Inferior parietal cortex (tissue), 1 donor: ENCODE measurements at regions not wholly inside any gene's neighbourhood (a gene's known extent, or its start where the extent isn't known, plus 50 kb on each side); places are given as distances from the start of the nearest gene placed in this dataset.
"Not testable (repeated sequence)": the region's sequence is repeated elsewhere in the genome, so short reads cannot be mapped to it uniquely, and the experiment has no call there.

Experiments
- DNase-seq: peaks from one replicate; pipeline ENCODE4 v3.0.0-alpha.2; 2016; ENCODE audit errors: extremely low spot score

DNA sequence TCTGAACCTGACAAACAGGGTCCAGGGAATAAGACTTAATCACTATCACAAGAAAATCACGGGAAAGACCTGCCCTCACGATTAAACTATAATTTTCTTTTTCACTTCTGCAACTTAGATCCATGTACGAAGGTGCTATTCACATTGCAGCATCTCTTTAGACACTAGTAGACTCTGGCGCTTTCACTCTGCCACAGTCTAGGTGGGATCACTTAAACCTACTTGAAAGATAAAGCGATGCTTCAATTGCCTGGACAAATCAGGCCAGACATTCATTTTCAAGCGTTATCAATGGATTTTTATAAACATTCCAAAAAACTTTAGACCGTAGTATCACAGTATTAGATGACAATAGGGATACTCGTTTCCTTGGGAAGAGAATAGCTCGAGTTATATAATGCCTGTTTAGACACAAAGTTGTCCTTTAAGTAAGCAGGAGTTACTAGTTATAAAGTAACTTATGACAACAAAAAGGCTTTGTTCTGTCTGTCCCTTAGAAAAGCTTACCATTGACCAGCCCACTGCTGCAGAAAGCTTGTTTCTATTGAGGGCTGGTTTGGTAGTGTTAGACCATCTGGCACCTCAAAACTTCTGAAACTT is 367.3 kb downstream of the UTRN start:
- DNase-seq = no peak

DNA sequence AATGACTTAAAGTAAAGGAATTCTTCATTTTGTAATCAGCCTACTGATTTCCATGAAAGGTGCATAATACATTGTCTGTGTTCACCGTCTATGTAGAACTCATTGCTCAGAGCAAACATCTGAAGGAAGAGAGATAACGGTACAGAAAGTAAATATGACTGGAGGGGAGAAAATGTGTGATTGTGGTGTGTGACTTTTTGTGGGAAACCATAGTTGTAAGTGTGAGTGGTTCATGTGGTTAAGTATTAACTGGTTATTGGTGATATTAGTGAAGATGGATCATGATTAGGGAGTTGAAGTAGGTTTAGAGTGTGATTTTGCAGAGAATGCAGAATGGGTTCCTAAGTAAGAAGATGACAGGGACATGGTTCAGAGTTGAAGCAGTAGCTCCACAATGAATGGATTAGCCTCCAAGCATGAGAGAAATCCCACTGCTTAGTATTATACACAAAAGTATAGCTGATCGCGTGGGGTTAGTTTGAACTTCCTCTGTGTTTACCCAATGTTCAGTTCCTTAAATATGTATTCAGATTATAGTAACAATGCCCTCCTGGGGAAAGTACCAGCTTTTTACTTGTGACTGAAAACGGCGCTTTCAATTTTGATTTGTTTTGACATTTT is 368.9 kb downstream of the UTRN start:
- no peak for DNase-seq

DNA sequence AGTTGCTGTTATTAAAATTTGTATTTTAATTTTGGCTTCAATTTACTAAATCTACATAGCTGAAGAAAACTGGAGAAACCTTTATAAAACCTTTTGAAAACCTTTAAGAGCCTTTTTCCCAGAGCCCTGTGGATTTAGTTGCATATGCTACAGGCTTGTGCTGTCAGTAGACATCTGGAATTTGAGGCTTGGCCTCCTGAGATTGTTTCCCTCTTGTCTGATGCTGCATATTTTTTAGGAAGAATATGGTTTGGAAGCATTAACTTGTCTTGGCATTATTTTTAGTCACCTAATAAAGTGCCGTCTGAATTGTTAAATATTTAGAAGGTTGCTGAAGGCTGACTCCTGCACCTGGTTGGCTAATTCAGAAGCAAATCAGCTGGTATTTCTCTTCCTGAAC is 369.4 kb downstream of the UTRN start:
- no peak for DNase-seq

DNA sequence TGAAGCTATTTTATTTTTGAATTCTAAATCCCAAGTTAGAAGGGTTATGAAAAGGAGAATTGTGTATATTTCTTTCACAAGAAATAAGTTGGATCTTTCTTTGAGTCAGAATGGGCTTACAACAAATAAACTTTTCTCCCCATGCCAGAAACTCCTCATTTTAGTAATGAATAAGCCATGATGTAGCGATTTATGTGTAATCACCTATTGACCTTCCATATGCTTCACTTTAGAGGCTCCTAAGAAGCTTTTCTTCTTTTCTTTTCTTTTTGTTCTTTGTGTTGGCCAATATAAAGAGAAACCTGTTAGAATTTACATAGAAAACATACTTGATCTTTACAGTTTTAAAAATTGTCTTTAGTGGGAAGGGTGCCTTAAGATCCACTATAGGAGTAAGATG is 370.2 kb downstream of the UTRN start:
- no peak for DNase-seq

DNA sequence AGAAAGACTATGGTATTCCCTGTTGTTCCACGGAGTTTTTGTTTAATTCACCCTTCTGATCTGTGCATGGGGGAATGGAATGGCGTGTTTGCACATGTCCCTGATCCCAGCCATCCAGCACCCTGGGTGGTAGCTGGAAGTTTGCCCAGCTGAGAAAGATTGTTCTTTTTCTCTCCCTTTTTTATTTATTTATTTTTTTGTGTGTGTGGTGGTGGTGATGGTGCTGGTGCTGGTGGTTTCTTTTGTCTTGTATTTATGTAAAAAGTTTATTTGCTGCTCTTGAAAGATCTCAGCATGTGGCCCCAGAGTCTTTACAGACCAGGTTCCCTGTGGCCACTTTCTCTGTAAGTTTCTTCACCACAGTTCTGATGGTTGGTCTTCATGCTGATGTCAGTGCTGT is 372.6 kb downstream of the UTRN start:
- DNase-seq = no peak

DNA sequence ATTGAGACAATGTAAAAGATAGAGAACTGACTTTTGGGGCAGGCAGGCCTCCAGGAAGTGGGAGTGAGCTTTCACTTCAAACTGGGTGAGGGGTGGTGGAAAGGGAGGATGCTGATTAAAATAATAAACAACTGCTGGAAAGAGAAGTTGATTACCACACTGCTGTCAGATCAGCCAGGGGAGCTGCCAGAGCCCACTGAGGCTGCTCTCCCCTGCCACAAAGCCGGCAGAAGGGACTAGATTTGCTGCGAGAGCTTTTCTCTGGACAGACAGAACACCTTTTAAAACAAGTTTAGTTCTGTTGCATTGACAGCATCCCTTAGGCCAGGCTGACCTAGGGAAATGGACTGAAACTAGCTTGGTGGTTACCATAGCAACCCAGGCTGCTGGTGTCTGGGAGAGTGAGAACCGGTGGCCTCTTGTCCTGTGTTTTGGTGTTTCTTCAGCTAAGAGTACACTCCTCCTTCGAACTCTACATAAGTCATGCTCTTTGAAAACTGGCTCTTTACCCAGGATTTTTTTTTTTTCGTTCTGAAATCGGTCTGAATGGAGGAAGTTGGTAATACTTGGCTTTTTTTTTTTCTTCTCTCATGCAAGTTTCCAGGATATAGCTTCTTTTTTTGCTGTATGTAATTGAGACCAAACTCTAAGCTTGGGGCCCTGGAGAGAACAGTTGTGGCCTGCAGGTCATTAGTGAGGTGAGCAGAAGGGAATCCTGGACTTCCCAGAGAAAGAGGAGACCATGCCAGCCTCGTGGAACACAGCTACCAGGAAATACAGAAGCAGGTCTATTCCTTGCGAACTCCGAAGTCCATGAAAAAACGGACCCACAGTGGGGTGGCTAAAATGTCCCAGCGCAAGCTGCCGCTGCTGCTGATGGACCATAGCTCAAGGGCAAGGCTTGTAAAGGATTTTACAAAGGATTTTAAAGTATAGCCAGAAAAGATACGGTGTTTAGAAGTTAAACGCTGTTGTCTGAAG is 374.4 kb downstream of the UTRN start:
- no peak for DNase-seq

DNA sequence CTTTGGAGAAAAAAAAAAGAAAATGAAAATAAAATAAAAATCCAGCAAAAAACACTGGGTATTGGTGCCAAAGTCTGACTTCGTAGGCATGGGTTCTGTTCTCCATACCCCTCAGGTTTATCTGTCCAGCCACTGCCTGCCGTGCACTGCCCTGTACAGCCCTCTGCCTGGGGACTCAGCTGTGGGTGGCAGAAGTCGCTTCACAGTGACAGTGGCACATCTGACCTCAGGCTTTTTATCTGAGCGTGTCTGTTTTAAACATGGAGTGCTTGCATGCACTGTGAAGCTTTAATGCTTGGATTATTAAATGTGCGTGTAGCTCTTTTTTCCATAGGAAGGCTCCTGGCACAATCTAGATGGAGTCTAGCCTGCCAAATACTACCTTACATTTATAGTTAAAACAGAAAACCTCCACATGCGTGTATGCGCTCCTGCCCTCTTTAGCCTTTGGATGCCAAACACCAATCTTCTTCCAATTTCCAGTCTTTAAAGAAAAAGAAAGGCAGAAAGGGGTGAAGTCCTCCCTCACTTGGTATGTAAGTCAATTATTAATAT is 375.5 kb downstream of the UTRN start:
- no peak for DNase-seq

DNA sequence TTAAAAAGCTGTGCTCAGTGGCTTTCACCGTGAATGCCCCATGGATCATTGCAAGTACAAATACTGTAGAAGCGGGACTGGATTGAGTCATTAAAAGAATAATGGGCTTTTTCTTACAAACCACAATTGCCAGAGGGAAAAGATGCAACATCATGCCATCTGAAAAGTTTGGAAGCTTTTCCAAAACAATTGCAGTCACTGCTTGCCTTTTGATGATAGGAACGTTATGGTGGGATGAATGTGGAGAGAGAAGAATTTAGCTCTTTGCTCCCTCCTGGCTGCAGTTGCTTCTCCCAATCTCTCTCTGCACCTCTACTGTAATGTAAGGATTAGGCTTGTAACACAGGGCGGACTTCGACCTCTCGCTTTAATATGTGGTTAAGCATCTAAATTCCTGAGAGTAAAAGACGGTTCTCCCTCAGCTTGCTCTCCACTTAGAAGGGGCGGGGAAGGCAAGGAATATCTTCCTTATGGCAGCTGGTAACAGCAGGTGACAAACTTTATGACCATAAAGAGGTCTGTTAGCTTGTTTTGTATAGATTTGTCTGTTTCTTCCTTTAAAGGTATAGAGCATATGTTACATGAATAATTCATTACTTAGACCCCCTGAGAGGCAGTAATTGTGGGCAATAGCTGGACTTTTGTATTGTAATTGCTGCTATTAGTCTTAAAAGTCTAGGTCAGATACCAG is 376.1 kb downstream of the UTRN start:
- no peak for DNase-seq

DNA sequence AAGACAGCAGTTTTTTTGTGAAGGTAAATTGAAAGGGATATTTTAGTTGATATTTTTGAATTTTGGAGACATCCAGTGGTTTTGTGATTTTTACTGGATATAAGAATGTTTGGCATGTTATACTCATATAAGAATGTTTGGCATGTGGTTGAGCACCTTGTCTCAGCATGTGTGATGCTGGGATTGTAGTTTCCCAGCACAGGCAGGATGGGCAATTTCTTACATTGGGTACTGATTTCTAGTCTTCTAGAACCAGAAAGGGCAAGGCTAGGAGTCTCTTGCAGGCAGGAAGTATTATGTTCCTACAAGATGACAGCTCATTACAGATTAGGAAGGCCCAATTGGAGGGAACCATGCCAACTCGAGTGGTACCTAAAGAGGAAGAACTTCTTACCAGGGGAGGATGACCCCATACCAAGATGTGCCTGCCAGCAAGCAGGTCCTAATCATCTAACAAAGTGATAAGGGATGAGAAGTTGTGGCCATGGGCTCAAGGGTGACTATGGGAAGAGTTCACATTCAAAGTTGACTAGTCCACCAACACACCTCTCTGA is 377.8 kb downstream of the UTRN start:
- no peak for DNase-seq

DNA sequence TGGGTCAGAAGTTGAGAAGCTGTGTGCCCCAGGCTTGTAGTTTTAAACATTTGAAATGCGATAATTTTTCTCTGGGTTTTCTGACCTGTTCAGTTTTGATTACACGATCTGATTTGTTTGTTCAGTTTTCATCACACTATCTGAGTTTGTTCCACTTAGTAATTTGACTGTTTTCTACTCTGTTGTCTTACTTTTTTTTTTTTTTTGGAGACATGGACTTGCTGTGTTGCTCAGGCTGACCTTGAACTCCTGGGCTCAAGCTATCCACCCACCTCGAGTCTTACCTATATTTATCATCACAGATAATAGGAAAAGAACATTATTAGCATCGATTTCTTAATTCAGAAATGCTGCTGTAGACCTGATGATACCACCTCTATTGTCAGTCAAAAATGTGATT is 379.1 kb downstream of the UTRN start:
- DNase-seq = no peak

DNA sequence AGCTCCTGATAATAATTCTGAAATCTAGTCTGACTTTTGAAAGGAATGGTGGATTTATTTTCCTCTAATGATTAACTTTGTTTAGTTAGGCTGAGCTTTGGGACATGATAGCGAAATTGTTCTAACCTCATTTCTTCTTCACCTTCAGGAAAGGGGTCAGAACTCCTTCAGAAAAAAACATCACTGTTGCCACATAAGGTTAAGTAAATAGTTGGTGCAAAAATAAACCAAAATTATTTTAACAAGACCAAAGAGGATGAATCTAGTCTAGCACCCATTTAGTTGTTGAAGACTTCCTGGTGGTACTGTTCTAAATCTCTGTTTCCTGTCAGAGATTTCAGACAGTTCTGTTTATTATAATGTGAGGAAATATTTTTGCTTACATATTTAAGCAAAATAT is 379.8 kb downstream of the UTRN start:
- no peak for DNase-seq

DNA sequence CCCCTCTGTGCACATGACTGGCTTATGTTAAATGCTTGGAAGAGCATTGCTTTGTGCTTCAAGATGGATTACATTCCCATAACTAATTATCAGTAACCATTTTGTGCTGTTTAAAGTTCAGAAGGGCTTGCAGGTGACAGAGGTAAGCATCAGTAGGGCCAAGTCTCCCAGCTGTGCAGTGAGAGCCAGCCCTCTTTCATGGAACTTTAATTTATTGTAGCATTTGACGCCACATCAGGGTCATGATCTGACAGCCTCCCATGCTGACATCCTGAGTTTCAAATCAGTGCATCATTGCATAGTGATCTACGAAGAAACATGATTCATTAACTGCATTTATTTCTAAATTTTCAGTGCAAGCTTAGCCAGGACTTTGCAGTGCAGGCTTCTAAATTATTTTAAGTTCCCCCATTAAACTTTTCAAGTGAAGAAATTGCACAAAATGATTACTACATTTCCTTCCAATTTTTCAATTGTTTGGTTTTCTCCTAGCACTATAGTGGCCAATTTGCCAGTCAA is 380.9 kb downstream of the UTRN start:
- DNase-seq = no peak

DNA sequence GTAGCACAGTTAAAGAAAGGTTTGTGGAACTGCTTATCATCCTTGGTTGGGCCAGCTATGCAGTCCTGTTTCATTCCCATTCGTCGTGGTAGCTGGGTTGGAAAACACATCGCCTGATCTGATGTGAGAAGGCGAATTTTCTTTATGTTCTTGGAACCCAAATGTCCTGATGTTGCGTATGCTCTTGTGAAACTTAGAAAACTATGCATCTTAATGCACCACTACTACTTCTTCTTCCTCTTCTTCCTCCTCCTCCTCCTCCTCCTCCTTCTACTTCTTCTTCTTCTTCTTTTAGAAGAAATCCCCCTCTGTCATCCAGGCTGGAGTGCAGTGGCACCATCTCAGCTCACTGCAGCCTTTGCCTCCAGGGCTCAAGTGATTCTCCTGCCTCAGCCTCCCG is 381.6 kb downstream of the UTRN start:
- no peak for DNase-seq

DNA sequence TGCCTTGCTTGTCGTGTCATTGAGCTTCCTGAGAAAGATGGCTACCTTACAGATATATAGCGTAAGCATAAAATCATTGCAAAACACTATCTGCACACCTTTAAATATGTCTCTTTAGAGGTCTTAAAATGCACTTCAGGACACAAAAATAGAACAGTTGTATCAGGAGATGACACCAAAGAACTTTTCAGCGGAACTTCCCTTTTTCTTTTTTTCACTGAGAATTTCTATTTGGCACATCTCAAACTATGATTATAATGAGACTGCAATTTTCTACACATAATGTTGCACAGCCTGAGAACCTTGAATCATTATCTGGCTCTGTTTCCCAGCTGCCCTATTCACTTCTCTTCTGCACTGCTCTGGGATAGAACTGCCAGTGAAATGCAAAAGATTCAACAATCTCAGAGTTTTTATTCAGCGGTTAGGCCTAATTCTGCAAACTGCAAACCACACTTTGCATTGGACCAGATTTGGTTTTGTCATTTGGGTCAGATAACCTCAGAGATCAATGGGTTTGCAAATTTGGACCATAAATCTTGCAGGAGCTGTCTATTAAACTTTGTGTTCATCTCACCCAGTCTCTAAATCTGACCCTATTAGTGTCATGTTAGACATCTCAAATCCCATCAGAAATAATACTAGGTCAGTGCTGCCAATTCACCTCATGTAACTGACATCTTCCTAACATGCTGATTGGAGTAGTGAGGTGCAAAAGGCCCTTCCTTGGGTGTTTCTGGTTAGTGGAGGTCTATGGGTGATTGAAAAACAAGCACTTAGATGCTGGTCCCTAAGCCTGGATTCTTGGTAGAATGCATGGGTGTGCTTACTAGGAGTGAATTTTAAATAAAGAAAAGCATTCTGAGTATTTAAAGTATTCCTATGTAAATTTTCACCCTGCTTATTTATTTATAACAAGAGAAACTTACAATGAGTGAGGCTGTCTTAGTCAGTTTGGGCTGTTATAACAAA is 382.7 kb downstream of the UTRN start:
- DNase-seq = no peak

DNA sequence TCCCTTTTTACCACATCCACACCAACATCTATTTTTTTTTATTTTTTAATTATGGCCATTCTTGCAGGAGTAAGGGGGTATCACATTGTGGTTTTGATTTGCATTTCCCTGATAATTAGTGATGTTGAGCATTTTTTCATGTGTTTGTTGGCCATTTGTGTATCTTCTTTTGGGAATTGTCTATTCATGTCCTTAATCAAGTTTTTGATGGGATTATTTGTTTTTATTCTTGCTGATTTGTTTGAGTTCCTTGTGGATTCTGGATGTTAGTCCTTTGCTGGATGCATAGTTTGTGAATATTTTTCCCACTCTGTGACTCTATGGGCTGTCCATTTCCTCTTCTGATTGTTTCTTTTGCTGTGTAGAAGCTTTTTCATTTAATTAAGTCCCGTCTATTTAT is 385.1 kb downstream of the UTRN start:
- not testable (repeated sequence) for DNase-seq

DNA sequence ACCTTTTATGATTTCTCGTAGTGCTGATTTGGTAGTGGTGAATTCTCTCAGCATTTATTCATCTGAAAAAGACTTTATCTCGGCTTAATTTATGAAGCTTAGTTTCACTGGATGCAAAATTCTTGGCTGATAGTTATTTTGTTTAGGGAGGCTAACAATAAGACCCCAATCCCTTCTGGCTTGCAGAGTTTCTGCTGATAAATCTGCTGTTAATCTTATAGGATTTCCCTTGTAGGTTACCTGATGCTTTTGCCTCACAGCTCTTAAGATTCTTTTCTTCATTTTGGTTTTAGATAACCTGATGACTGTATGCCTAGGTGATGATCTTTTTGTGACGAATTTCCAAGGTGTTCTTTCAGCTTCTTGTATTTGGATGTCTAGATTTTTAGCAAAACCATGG is 388.7 kb downstream of the UTRN start:
- no peak for DNase-seq

DNA sequence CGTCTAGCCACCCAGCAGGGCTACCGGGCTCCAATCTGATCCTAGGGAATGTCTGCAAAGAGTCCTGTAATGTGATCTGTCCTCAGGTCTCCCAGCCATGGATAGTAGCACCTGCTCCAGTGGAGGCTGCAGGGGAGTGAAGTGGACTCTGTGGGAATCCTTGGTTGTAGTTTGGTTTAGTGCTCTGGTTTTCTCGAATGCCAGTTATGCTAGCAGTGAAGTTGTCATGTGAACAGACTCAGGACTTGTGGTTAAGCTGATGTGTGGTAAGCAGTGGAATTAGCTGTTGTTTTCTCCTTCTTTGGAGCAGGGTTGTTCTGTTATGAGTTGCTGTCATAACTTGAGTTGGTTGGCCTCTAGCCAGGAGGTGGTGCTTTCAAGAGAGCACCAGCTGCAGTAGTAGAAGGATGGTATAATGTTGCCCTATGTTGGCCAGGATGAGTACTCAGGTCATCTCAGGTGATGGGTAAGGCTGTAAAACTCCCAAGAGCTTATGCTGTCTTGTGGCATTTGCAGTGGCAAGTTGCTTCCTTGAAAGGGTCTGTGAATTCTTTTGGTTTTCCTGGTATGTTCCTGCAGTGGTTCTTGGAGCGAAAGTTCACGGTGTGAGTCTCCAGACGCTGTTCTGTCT is 390.2 kb downstream of the UTRN start:
- no peak for DNase-seq

DNA sequence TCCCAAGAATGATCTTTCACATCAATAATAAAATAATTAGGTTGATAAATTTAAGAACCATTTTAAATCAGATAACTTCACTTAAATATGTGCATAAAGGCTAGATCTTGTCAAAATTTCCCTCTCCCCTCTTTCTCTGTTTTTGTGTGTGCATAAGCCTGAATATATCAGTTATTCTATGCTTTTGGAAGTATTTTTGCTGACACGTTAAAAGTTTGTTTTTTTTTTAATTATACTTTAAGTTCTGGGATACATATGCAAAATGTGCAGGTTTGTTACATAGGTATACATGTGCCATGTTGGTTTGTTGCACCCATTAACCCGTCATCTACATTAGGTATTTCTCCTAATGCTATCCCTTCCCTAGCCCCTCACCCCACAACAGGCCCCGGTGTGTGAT is 391.2 kb downstream of the UTRN start:
- not testable (repeated sequence) for DNase-seq

DNA sequence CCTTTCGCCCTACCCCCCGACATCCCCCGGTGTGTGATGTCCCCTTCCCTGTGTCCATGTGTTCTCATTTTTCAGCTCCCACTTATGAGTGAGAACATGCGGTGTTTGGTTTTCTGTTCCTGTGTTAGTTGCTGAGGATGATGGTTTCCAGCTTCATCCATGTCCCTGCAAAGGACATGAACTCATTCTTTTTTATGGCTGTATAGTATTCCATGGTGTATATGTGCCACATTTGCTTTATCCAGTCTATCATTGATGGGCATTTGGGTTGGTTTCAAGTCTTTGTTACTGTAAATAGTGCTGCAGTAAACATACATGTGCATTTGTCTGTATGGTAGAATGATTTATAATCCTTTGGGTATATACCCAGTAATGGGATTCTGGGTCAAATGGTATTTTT is 392.1 kb downstream of the UTRN start:
- not testable (repeated sequence) for DNase-seq

DNA sequence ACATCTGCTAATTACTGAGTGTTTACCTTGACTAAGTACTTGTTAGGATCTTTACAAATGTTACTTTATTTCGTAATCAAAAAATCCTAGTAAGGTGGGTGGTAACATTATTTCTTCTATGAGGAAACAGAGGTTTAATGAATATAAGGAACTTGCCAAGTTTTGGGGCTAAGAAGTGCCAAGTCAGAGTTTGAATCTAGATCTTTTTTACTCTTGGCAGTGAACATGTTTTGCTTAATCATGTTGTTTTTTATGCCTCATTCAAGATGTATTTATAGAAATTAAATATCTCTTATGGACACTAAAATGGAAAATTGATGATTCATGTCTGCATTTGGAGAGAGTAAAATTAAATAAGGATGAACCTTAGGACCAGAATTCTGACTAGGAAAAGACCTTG is 393.7 kb downstream of the UTRN start:
- DNase-seq = no peak
